Mesenchymal stem cell (in vitro differentiated cells and primary cell): ENCODE measurements at regions not wholly inside any gene's neighbourhood (a gene's known extent, or its start where the extent isn't known, plus 50 kb on each side); places are given as distances from the start of the nearest gene placed in this dataset.
A peak's percentile ranks its signal among the peaks of the same experiment; 100 is the strongest.

ENCODE experiments used
- DNase-seq: peaks from one replicate; pipeline ENCODE4 v3.0.0-alpha.2; 2013
- H2AFZ ChIP-seq: one replicate; pipeline ENCODE4 v1.6.1; 2013; ENCODE audit warnings: low read depth, mild to moderate bottlenecking, control low read depth, inconsistent platforms, low read length, moderate library complexity
- H2AK5ac ChIP-seq: 2 replicates; pipeline ENCODE4 v1.6.1; 2013; ENCODE audit warnings: low read length, moderate library complexity, mild to moderate bottlenecking, inconsistent platforms; ENCODE audit not compliant: severe bottlenecking
- H2BK120ac ChIP-seq: one replicate; pipeline ENCODE4 v1.6.1; 2013; ENCODE audit warnings: low read depth, mild to moderate bottlenecking, inconsistent platforms, low read length, moderate library complexity
- H2BK12ac ChIP-seq, 2 experiments: one replicate each; pipeline ENCODE4 v1.6.1; 2013; ENCODE audit warnings: inconsistent platforms in 2 of 2, low read length in 2 of 2, mild to moderate bottlenecking in 2 of 2, moderate library complexity in 2 of 2, control low read depth in 1 of 2
- H2BK15ac ChIP-seq: one replicate; pipeline ENCODE4 v1.6.1; 2013; ENCODE audit warnings: mild to moderate bottlenecking, low read depth, inconsistent platforms; ENCODE audit not compliant: poor library complexity, severe bottlenecking
- H2BK5ac ChIP-seq: 2 replicates; pipeline ENCODE4 v1.6.1; 2013; ENCODE audit warnings: low read depth, mild to moderate bottlenecking, low read length, control low read depth, inconsistent platforms; ENCODE audit not compliant: poor library complexity, severe bottlenecking
- H3K14ac ChIP-seq, 2 experiments: one replicate each; pipeline ENCODE4 v1.6.1; 2013; ENCODE audit warnings: inconsistent platforms in 2 of 2, low read length in 2 of 2, control low read depth in 1 of 2, mild to moderate bottlenecking in 1 of 2, moderate library complexity in 1 of 2
- H3K18ac ChIP-seq, 2 experiments: one replicate each; pipeline ENCODE4 v1.6.1; 2013; ENCODE audit warnings: inconsistent platforms in 2 of 2, low read length in 2 of 2, control low read depth in 1 of 2, low read depth in 1 of 2, mild to moderate bottlenecking in 1 of 2
- H3K23ac ChIP-seq, 2 experiments: one replicate each; pipeline ENCODE4 v1.6.1; 2013; ENCODE audit warnings: inconsistent platforms in 2 of 2, low read length in 2 of 2, mild to moderate bottlenecking in 2 of 2, moderate library complexity in 2 of 2, control low read depth in 1 of 2
- H3K27ac ChIP-seq: 2 replicates; pipeline ENCODE4 v1.5.1; 2013; ENCODE audit warnings: mild to moderate bottlenecking, moderate library complexity, low read length, control low read depth, inconsistent platforms; ENCODE audit not compliant: poor library complexity, severe bottlenecking
- H3K27me3 ChIP-seq, 2 experiments: 2 replicates each; pipeline versions ENCODE4 v1.6.1 to v1.7.0; 2013; ENCODE audit warnings: low read length in 2 of 2, mild to moderate bottlenecking in 2 of 2, moderate library complexity in 2 of 2, control low read depth in 1 of 2, inconsistent platforms in 1 of 2; ENCODE audit not compliant: control insufficient read depth in 1 of 2, insufficient read depth in 1 of 2
- H3K36me3 ChIP-seq, 2 experiments: 2 replicates each; pipeline versions ENCODE4 v1.6.1 to v1.7.0; 2013; ENCODE audit warnings: low read length in 2 of 2, control low read depth in 1 of 2, inconsistent platforms in 1 of 2, low read depth in 1 of 2, mild to moderate bottlenecking in 1 of 2; ENCODE audit not compliant: insufficient read depth in 2 of 2, control insufficient read depth in 1 of 2
- H3K4ac ChIP-seq, 2 experiments: one replicate each; pipeline ENCODE4 v1.6.1; 2013; ENCODE audit warnings: inconsistent platforms in 2 of 2, low read length in 2 of 2, mild to moderate bottlenecking in 2 of 2, moderate library complexity in 2 of 2, control low read depth in 1 of 2, low read depth in 1 of 2
- H3K4me1 ChIP-seq: 2 replicates; pipeline ENCODE4 v1.6.1; 2013; ENCODE audit warnings: low read depth, low read length, control low read depth; ENCODE audit not compliant: control insufficient read depth, insufficient read depth
- H3K4me2 ChIP-seq: 2 replicates; pipeline ENCODE4 v1.6.1; 2013; ENCODE audit warnings: low read length, mild to moderate bottlenecking, inconsistent platforms; ENCODE audit not compliant: poor library complexity, severe bottlenecking
- H3K4me3 ChIP-seq, 2 experiments: 2 replicates each; pipeline versions ENCODE4 v1.5.1 to v1.7.0; 2013; ENCODE audit warnings: low read length in 2 of 2, mild to moderate bottlenecking in 2 of 2, control low read depth in 1 of 2, low read depth in 1 of 2; ENCODE audit not compliant: insufficient read depth in 1 of 2
- H3K79me1 ChIP-seq: replicated peaks from 2 replicates; pipeline ENCODE4 v1.6.1; 2013; ENCODE audit warnings: mild to moderate bottlenecking, control low read depth, low read length, inconsistent platforms; ENCODE audit not compliant: poor library complexity, severe bottlenecking
- H3K9ac ChIP-seq: 2 replicates; pipeline ENCODE4 v1.7.0; 2013; ENCODE audit warnings: mild to moderate bottlenecking, low read length, moderate library complexity
- H3K9me3 ChIP-seq: 2 replicates; pipeline ENCODE4 v1.7.0; 2013; ENCODE audit warnings: mild to moderate bottlenecking, low read length; ENCODE audit not compliant: control insufficient read depth
- H4K8ac ChIP-seq: one replicate; pipeline ENCODE4 v1.6.1; 2013; ENCODE audit warnings: inconsistent platforms, mild to moderate bottlenecking, low read length, moderate library complexity
- H4K91ac ChIP-seq: one replicate; pipeline ENCODE4 v1.6.1; 2013; ENCODE audit warnings: mild to moderate bottlenecking, low read length, inconsistent platforms
- WGBS: methylation state at CpG from one replicate; pipeline ENCODE4 v1.1.7; 2013; ENCODE audit warnings: mixed read lengths; 5-methylcytosine and 5-hydroxymethylcytosine counted together

DNA sequence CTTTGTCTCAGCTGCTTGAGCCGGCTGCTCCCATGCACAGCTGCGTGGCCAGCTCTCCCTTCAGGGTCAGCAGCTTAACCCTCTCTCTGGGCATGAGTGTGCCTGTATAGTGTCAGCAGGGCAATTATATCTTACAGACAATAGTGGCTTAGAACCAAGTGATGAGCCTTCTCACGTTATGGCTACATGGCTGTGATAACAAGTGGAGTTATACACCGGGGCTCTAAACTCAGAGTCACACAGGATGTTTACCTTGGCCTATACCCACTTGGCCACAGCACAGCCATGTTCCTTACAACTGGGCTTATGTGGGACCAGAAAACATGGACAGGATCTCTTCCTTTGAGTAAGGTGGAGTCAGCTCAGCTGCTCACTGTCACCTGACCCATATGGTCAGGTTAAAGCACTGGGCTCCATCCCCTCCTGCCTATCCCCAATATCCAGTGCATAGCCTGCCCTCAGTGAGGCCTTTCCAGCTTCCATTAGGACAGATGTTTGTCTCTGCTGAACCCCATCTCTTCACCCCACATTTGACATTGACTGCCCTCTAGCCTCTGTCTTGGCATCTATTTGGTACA is 294.2 kb upstream of the NCKAP5 start:
- no peak overlapping the region for H2BK120ac ChIP-seq
- H3K18ac ChIP-seq: no peak overlapping the region
- H3K27me3 ChIP-seq: peaks cover 16 to 21% of the 10 kb centered on the region in 2 experiments
- H3K23ac ChIP-seq: no peak overlapping the region
- no peak overlapping the region for H2BK12ac ChIP-seq
- no peak overlapping the region for H4K91ac ChIP-seq
- no peak overlapping the region for H3K4me2 ChIP-seq
- H3K27ac ChIP-seq: no peak overlapping the region
- no peak for DNase-seq
- H3K79me1 ChIP-seq: no peaks in the 10 kb centered on the region
- H2BK15ac ChIP-seq: no peak overlapping the region
- no peak overlapping the region for H3K9ac ChIP-seq
- H3K4ac ChIP-seq: no peak overlapping the region
- no peaks in the 10 kb centered on the region for H3K36me3 ChIP-seq
- WGBS: 78% methylated on average over 4 of the region's 4 CpGs
- H3K4me1 ChIP-seq: no peaks in the 10 kb centered on the region
- H2AK5ac ChIP-seq: no peak overlapping the region
- no peak overlapping the region for H2AFZ ChIP-seq
- no peak overlapping the region for H3K4me3 ChIP-seq
- H3K9me3 ChIP-seq: no peaks in the 10 kb centered on the region
- no peak overlapping the region for H4K8ac ChIP-seq
- H2BK5ac ChIP-seq: no peak overlapping the region
- peak overlapping the region in 1 of 2 experiments; percentile 80 for H3K14ac ChIP-seq

DNA sequence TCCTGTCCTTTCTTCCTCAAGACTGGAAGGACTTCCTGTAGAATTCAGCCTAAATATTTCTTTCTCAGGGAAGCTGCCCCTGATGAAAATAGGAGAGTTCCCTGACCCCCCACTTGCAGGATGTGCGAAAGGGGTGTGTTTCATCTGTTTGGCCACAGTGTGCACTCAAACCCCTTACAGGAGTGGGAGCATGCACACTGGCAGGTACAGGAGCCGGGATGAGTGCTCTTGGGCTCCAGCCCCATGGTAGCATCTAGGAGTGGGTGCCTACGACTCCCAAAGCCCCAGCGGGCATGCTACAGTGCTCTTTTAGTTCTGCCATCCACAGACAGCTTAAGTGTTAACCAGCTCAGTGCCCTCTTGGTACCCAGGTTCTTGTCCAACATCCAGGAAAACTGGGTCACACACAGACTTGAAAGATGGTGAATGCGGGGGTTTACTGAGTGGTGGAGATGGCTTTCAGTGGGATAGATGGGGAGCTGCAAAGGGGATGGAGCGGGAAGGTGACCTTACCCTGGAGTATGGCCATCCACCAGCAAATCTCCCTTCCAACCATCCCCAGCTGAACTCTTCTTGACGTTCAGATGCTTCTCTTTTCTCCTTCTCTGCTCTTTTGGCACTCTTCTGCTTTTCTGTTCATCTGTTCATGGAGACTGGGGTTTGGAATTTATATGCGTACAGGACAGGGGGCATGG is 295.0 kb upstream of the NCKAP5 start:
- H2BK5ac ChIP-seq: no peak overlapping the region
- H3K9ac ChIP-seq: no peak overlapping the region
- no peak overlapping the region for H3K27ac ChIP-seq
- H2BK15ac ChIP-seq: no peak overlapping the region
- H3K18ac ChIP-seq: no peak overlapping the region
- H3K14ac ChIP-seq: no peak overlapping the region
- H3K27me3 ChIP-seq: peaks cover 16 to 17% of the 10 kb centered on the region in 2 experiments
- no peaks in the 10 kb centered on the region for H3K4me1 ChIP-seq
- H3K9me3 ChIP-seq: no peaks in the 10 kb centered on the region
- H2AK5ac ChIP-seq: no peak overlapping the region
- no peak for DNase-seq
- H2BK120ac ChIP-seq: no peak overlapping the region
- H3K36me3 ChIP-seq: no peaks in the 10 kb centered on the region
- H3K4me3 ChIP-seq: no peak overlapping the region
- no peak overlapping the region for H3K4me2 ChIP-seq
- WGBS: 84% methylated on average over 5 of the region's 8 CpGs
- no peak overlapping the region for H2BK12ac ChIP-seq
- H2AFZ ChIP-seq: no peak overlapping the region
- no peaks in the 10 kb centered on the region for H3K79me1 ChIP-seq
- no peak overlapping the region for H4K8ac ChIP-seq
- no peak overlapping the region for H3K4ac ChIP-seq
- H4K91ac ChIP-seq: no peak overlapping the region
- no peak overlapping the region for H3K23ac ChIP-seq

DNA sequence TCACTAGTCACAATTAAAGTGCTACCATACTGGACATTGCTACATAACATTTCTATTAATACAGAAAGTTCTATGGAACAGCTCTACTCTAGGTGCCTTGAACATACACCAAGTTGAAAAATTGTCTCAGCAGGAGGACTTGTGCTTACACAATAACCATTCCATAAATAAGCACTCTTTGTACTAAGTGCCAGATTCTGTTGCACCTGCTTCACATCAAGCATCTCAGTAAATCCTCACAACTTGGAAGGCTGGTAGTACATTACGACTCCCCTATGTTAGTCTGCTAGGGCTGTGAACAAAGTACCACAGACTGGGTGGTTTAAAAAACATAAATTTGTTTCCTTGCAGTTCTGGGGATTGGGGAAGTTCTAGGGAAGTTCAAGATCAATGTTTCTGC is 296.9 kb upstream of the NCKAP5 start:
- no peak overlapping the region for H4K91ac ChIP-seq
- H2AFZ ChIP-seq: no peak overlapping the region
- no peaks in the 10 kb centered on the region for H3K4me1 ChIP-seq
- H2AK5ac ChIP-seq: no peak overlapping the region
- no peaks in the 10 kb centered on the region for H3K79me1 ChIP-seq
- H3K27ac ChIP-seq: no peak overlapping the region
- H2BK15ac ChIP-seq: no peak overlapping the region
- H3K4ac ChIP-seq: no peak overlapping the region
- H3K14ac ChIP-seq: no peak overlapping the region
- H3K9ac ChIP-seq: no peak overlapping the region
- no peak overlapping the region for H4K8ac ChIP-seq
- no peaks in the 10 kb centered on the region for H3K36me3 ChIP-seq
- 79% methylated on average over 1 of the region's 1 CpG for WGBS
- H3K4me2 ChIP-seq: no peak overlapping the region
- H3K9me3 ChIP-seq: no peaks in the 10 kb centered on the region
- no peak overlapping the region for H3K4me3 ChIP-seq
- DNase-seq: no peak
- H2BK5ac ChIP-seq: no peak overlapping the region
- peaks cover 10 to 17% of the 10 kb centered on the region in 2 experiments for H3K27me3 ChIP-seq
- H3K18ac ChIP-seq: no peak overlapping the region
- H2BK12ac ChIP-seq: no peak overlapping the region
- H3K23ac ChIP-seq: no peak overlapping the region
- H2BK120ac ChIP-seq: no peak overlapping the region

GRCh38 chr2:133867166-133867565 is 298.9 kb upstream of the NCKAP5 start:
- H3K4me3 ChIP-seq: no peak overlapping the region
- no peak overlapping the region for H2BK120ac ChIP-seq
- H2BK15ac ChIP-seq: no peak overlapping the region
- H2AK5ac ChIP-seq: no peak overlapping the region
- H4K8ac ChIP-seq: no peak overlapping the region
- no peaks in the 10 kb centered on the region for H3K9me3 ChIP-seq
- H3K9ac ChIP-seq: no peak overlapping the region
- no peak overlapping the region for H3K4me2 ChIP-seq
- no peaks in the 10 kb centered on the region for H3K36me3 ChIP-seq
- H3K18ac ChIP-seq: no peak overlapping the region
- no peak overlapping the region for H3K14ac ChIP-seq
- H2BK12ac ChIP-seq: no peak overlapping the region
- H2AFZ ChIP-seq: no peak overlapping the region
- H3K23ac ChIP-seq: no peak overlapping the region
- H3K27me3 ChIP-seq: peaks cover 10 to 17% of the 10 kb centered on the region in 2 experiments
- H3K27ac ChIP-seq: no peak overlapping the region
- no peak overlapping the region for H3K4ac ChIP-seq
- no peaks in the 10 kb centered on the region for H3K4me1 ChIP-seq
- H4K91ac ChIP-seq: peak overlapping the region; percentile 47
- no peak for DNase-seq
- H2BK5ac ChIP-seq: no peak overlapping the region
- no peaks in the 10 kb centered on the region for H3K79me1 ChIP-seq
- 40% methylated on average over 2 of the region's 2 CpGs for WGBS
